GM12872 (cell line): ENCODE measurements at regions not wholly inside any gene's neighbourhood (a gene's known extent, or its start where the extent isn't known, plus 50 kb on each side); places are given as distances from the start of the nearest gene placed in this dataset.

Source experiments
- TF ChIP-seq, protein P1 (sequence below): IDR thresholded peaks from 3 replicates; pipeline ENCODE4 v1.5.1; 2011; ENCODE audit warnings: low read depth, mild to moderate bottlenecking, low read length, moderate library complexity; ENCODE audit not compliant: insufficient read depth

DNA sequence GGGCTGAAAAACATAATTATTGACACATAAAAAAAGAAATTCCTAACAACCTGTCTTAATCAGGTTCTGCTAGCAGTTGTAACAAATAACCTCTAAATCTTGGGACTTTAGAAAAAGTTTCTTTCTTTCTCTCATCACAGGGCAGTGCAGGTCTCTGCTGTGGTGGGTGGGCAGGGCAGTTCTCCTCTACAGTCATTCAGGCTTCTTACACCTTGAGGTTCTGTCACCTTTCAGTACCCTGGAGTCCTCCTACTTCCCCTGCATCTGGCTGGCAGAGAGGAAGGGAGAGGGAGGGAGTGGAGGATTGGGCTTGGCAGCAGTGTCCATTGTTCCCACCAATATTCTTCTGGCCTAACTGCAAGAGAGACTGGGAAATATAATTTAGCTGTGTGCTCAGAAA, 112.2 kb upstream of the ANKRD55 start:
- TF ChIP-seq, protein P1, sequence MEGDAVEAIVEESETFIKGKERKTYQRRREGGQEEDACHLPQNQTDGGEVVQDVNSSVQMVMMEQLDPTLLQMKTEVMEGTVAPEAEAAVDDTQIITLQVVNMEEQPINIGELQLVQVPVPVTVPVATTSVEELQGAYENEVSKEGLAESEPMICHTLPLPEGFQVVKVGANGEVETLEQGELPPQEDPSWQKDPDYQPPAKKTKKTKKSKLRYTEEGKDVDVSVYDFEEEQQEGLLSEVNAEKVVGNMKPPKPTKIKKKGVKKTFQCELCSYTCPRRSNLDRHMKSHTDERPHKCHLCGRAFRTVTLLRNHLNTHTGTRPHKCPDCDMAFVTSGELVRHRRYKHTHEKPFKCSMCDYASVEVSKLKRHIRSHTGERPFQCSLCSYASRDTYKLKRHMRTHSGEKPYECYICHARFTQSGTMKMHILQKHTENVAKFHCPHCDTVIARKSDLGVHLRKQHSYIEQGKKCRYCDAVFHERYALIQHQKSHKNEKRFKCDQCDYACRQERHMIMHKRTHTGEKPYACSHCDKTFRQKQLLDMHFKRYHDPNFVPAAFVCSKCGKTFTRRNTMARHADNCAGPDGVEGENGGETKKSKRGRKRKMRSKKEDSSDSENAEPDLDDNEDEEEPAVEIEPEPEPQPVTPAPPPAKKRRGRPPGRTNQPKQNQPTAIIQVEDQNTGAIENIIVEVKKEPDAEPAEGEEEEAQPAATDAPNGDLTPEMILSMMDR: no peak

DNA sequence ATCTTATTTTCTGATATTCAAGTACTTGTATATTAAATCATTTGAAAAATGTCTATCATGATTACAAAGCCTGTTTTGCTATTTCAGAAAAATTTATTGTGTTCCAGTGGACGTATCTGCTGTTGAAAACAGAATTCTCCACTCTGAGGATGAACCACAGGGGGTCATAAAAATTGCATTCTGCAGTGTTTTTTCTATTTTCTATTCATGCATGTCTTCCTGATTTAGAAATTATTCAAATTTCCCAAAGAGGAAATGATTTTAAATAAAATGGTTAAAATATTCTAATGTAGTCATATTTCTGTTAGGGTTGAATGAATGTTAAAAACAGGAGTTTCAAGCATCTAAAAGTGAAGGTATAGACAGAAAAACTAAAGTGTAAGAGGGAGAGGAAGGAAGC, 111.5 kb upstream of the ANKRD55 start:
- TF ChIP-seq, protein P1: no peak

DNA sequence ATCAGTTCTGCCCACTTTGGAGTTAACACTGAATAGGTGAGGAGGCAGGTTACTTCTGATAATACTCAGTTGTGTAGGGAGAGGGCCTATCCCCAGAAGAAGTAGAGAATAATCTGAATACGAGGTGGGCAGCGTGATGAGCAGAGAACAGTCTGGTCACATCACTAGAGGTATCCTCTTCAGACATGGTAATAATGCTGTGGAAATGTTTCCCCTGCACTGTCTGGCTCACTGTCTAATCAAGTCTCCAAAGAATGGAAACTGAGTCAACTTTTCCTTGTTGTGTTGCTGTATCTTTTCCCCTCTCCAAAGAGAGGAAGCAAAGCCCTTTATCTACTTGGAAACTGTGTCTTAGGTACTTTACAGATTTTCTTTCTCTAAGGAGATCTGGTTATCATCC, 110.9 kb upstream of the ANKRD55 start:
- TF ChIP-seq, protein P1: no peak

DNA sequence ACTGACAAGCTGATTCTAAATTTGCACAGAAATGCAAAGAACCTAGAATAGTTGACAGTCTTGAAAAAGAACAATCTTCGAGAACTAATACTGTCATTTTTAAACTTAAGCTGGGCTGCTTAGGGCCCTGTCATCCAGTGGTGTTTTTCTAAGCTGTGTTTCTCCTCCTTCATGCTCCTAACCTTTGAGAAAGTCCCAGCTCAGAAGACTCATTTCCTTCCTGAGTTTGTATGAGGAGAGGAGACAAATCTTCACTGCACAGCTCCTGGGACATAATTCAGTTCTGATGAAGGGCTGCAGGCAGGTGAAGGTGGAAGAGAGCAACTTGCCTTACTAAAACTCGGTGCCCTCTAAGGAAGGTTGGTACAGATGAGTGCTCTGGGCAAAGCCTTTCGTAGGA, 109.5 kb upstream of the ANKRD55 start:
- TF ChIP-seq, protein P1: no peak

DNA sequence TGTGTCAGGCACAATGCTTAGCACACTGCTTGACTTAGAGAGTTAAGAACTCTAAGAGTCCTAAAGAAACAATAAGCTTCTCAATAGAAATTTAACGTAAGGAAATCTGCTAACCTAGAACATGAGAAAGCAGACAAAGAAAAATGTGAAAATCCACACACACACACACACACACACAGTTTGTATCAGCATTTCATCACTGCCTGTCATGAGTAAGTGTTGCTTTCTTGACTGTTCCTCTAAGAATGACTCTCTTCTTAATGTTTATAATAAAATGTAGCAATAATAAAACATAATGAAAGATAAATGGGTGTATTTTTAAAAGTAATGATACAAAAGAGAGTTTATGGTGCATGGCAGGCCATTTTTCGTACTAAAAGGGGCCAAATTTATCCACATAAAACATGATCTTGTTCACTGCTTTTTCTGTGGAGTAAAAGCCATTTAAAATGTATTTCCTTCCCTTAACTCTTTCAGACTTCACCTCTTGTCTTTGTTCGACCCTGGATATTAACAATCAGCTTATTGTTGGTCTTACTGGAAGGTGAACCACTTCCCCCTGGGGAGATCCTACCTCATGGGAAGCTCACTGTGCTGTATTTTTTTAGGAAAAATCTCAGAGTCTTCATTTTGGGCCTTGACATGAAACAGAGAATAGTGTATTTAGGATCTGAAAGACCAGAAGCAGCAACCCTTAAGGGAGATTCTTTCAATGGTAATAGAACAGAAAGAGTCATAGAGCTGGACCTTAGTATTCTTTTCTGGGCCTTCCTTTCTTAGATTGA, 107.3 kb upstream of the ANKRD55 start:
- TF ChIP-seq, protein P1: no peak

DNA sequence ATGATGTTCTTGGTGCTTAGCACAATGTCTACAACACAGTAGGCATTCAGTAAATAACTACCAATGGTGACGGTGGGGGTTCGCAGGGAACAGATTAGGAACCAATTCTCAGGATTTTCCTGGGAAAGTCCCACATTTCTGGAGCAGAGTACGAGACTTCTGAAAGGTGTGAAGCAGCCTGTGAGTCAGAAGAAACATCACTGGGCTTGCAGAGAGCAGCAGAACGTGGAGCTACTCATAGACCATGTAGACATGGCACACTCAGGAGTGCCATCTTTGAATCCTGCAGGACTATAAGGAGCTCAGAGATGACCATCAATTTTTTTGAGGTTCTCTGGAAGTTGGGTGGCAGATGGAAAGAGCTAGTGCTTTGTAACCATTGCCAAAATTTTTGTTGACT, 106.6 kb upstream of the ANKRD55 start:
- TF ChIP-seq, protein P1: no peak

DNA sequence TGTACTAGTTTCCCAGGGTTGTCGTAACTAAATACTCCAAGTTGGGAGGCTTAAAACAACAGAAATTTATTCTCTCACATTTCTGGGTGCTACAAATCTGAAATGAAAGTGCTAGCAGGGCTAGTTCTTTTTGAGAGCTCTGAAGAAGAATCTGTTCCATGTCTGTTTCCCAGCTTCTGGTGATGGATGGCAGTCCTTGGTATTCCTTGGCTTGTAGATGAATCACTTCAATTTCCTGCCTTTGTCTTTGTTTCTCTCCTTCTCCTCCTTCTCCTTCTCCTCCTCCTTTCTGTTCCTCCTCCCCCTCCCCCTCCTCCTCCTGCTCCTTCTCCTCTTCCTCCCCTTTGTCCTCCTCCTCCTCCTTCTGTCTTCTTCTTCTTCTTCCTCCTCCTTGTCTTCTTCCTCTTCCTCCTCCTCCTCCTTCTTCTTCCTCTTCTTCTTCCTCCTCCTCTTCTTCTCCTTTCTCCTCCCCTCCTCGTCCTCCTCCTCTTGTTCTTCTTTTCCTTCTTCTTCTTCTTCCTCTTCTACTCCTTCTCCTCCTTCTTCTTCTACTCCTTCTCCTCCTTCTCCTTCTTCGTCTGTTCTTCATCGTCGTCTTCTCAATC, 104.7 kb upstream of the ANKRD55 start:
- TF ChIP-seq, protein P1: no peak
